Duodenal mucosa (tissue), 2 donors: ENCODE measurements at regions not wholly inside any gene's neighbourhood (a gene's known extent, or its start where the extent isn't known, plus 50 kb on each side); places are given as distances from the start of the nearest gene placed in this dataset.

Experiments
- H3K27ac ChIP-seq: one replicate; pipeline ENCODE4 v1.7.0; 2013; ENCODE audit warnings: low read depth, low read length
- H3K27me3 ChIP-seq, 2 donors: one replicate each; pipeline ENCODE4 v1.7.0; 2013; ENCODE audit warnings: low read length in 2 of 2, control low read depth in 1 of 2; ENCODE audit not compliant: insufficient read depth in 2 of 2, control insufficient read depth in 1 of 2
- H3K36me3 ChIP-seq, 2 donors: one replicate each; pipeline ENCODE4 v1.7.0; 2013; ENCODE audit warnings: low read length in 2 of 2, control low read depth in 1 of 2; ENCODE audit not compliant: insufficient read depth in 2 of 2, control insufficient read depth in 1 of 2
- H3K4me1 ChIP-seq, 2 donors: one replicate each; pipeline ENCODE4 v1.7.0; 2013; ENCODE audit warnings: low read length in 2 of 2, control low read depth in 1 of 2; ENCODE audit not compliant: insufficient read depth in 2 of 2, control insufficient read depth in 1 of 2
- H3K4me3 ChIP-seq, 2 donors: one replicate each; pipeline ENCODE4 v1.7.0; 2013; ENCODE audit warnings: low read length in 2 of 2, low read depth in 1 of 2
- H3K9ac ChIP-seq, 2 donors: one replicate each; pipeline ENCODE4 v1.7.0; 2013; ENCODE audit warnings: low read length in 2 of 2, low read depth in 1 of 2
- H3K9me3 ChIP-seq, 2 donors: one replicate each; pipeline ENCODE4 v1.7.0; 2013; ENCODE audit warnings: low read length in 2 of 2, control low read depth in 1 of 2; ENCODE audit not compliant: control insufficient read depth in 1 of 2

- Histone ChIP-seq H3K36me3 (no peaks in the 10 kb centered on the region), H3K4me3 (no peak overlapping the region), H3K27ac (no peak overlapping the region), H3K9ac (no peak overlapping the region), H3K9me3 (no peaks in the 10 kb centered on the region), H3K4me1 (no peaks in the 10 kb centered on the region), H3K27me3 (no peaks in the 10 kb centered on the region)
Measured at GRCh38 chr18:56329536-56329935, 308.9 kb downstream of the TXNL1 start.

GRCh38 chr18:56327191-56327885, 311.1 kb downstream of the TXNL1 start:
- no peaks in the 10 kb centered on the region for H3K36me3 ChIP-seq
- H3K9ac ChIP-seq, result no peak overlapping the region
- no peak overlapping the region for H3K4me3 ChIP-seq
- H3K27me3 ChIP-seq, result no peaks in the 10 kb centered on the region
- H3K27ac ChIP-seq, result no peak overlapping the region
- no peaks in the 10 kb centered on the region for H3K9me3 ChIP-seq
- no peaks in the 10 kb centered on the region for H3K4me1 ChIP-seq

- Histone ChIP-seq H3K27me3 (no peaks in the 10 kb centered on the region), H3K36me3 (no peaks in the 10 kb centered on the region), H3K9me3 (no peaks in the 10 kb centered on the region), H3K9ac (no peak overlapping the region), H3K4me3 (no peak overlapping the region), H3K4me1 (no peaks in the 10 kb centered on the region), H3K27ac (no peak overlapping the region)
Measured at GRCh38 chr18:56326336-56327072, 311.9 kb downstream of the TXNL1 start.

- no peaks in the 10 kb centered on the region for H3K36me3 ChIP-seq
- no peaks in the 10 kb centered on the region for H3K4me1 ChIP-seq
- no peak overlapping the region for H3K9ac ChIP-seq
- H3K27me3 ChIP-seq, result no peaks in the 10 kb centered on the region
- no peaks in the 10 kb centered on the region for H3K9me3 ChIP-seq
- H3K4me3 ChIP-seq, result no peak overlapping the region
- no peak overlapping the region for H3K27ac ChIP-seq
Measured at GRCh38 chr18:56323673-56324072, 314.7 kb downstream of the TXNL1 start.

GRCh38 chr18:56322406-56322805, 316.0 kb downstream of the TXNL1 start:
- Histone ChIP-seq H3K9ac (no peak overlapping the region), H3K27me3 (no peaks in the 10 kb centered on the region), H3K4me1 (no peaks in the 10 kb centered on the region), H3K4me3 (no peak overlapping the region), H3K36me3 (no peaks in the 10 kb centered on the region), H3K27ac (no peak overlapping the region), H3K9me3 (no peaks in the 10 kb centered on the region)

DNA sequence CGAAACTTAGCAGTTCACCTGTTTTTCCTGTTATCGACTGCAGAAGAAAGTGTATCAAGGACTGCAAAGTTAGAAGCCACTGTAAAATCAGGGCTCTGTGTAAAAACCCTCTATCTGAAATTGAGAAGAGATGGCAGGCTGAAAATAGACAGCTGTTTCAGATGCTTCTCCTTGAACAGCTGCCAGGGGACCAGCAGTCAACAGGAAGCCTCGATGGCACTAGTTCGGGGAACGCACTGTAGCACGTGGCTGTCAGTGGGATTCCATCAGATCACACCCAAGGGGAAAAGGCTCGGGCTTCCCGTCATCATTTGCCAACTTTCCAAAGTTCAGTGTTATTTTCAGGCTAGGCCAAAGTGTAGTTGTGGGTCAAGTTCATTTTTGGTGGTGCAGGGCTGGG, 316.9 kb downstream of the TXNL1 start:
- Histone ChIP-seq H3K4me1 (no peaks in the 10 kb centered on the region), H3K36me3 (no peaks in the 10 kb centered on the region), H3K4me3 (no peak overlapping the region), H3K9ac (no peak overlapping the region), H3K27ac (no peak overlapping the region), H3K9me3 (no peaks in the 10 kb centered on the region), H3K27me3 (no peaks in the 10 kb centered on the region)

DNA sequence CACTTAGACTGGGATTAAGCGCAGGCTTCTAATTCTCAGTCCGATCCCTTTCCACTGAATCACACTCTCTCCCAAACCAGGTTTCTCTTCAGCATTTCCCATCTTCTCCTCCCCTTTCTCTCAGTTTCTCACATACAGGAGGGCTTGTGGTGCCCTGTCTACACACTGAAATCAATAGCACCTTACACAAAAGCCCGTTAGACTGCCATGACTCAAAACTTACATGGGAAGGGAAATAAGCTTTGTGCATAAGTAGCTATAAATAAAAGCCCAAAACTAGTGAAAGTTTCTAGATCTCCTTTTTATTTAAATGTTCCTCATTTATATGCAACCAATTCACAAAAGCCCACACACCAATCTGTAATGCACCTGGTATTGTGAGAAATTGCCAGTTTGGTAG, 318.4 kb downstream of the TXNL1 start:
- Histone ChIP-seq H3K9ac (no peak overlapping the region), H3K9me3 (no peaks in the 10 kb centered on the region), H3K36me3 (no peaks in the 10 kb centered on the region), H3K27ac (no peak overlapping the region), H3K4me1 (no peaks in the 10 kb centered on the region), H3K27me3 (no peaks in the 10 kb centered on the region), H3K4me3 (no peak overlapping the region)

DNA sequence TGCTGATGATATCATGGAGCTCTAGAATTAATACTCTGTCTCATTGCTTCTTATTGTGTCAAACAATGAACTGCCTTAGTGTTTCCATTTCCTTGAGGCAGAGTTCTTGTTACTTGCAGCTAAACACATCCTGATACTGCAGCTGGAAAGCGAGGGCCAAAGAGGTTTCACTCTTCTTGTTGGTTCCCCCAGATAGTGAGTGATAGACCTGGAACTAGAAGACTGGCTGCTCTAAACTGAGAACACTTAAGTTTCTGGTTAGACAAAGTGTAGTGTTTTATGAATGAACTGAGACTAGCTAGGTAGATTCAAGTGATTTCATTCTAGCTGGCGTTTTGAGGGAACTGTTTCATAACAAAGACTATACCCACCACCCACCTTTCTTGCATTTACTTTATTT, 321.7 kb downstream of the TXNL1 start:
- H3K27ac ChIP-seq, result no peak overlapping the region
- H3K36me3 ChIP-seq, result no peaks in the 10 kb centered on the region
- H3K9ac ChIP-seq, result no peak overlapping the region
- H3K27me3 ChIP-seq, result no peaks in the 10 kb centered on the region
- no peaks in the 10 kb centered on the region for H3K4me1 ChIP-seq
- no peaks in the 10 kb centered on the region for H3K9me3 ChIP-seq
- H3K4me3 ChIP-seq, result no peak overlapping the region

GRCh38 chr18:56315363-56315762, 323.0 kb downstream of the TXNL1 start:
- Histone ChIP-seq H3K4me1 (no peaks in the 10 kb centered on the region), H3K27me3 (no peaks in the 10 kb centered on the region), H3K36me3 (no peaks in the 10 kb centered on the region), H3K9me3 (no peaks in the 10 kb centered on the region), H3K9ac (no peak overlapping the region), H3K4me3 (no peak overlapping the region), H3K27ac (no peak overlapping the region)

DNA sequence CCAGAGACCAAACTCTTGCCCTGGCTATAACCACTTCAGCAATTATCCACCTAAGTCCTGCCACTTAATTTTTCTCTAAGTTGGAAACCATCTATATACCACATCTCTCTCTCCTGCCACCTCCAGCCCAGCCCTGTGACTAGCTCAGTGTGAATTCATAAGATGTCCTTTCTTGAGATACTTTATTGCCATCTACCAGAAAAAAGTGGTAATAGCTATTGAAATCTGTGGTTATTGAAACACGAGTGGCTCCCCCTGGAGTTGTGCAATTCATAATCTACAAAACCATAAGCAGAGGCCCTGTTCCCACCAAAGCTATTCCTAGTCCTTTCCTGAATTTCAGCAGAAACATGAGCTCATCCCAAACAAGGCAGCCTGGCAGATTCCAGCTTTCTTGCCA, 324.0 kb downstream of the TXNL1 start:
- H3K36me3 ChIP-seq, result no peaks in the 10 kb centered on the region
- H3K27me3 ChIP-seq, result no peaks in the 10 kb centered on the region
- H3K9ac ChIP-seq, result no peak overlapping the region
- H3K9me3 ChIP-seq, result no peaks in the 10 kb centered on the region
- no peak overlapping the region for H3K4me3 ChIP-seq
- no peaks in the 10 kb centered on the region for H3K4me1 ChIP-seq
- H3K27ac ChIP-seq, result no peak overlapping the region
